GM19351 (cell line): ENCODE measurements at regions not wholly inside any gene's neighbourhood (a gene's known extent, or its start where the extent isn't known, plus 50 kb on each side); places are given as distances from the start of the nearest gene placed in this dataset.
"Not testable (repeated sequence)": the region's sequence is repeated elsewhere in the genome, so short reads cannot be mapped to it uniquely, and the experiment has no call there.

Experiments
- ATAC-seq: cut with Tn5 transposase; IDR thresholded peaks from one replicate; pipeline ENCODE4 v1.9.1; 2021; ENCODE audit warnings: mild to moderate bottlenecking, moderate library complexity; ENCODE audit not compliant: unreplicated experiment

GRCh38 chr2:88802026-88802425 is 110.6 kb downstream of the RPIA start:
- ATAC-seq = not testable (repeated sequence)

GRCh38 chr2:88807237-88807962 is 115.9 kb downstream of the RPIA start:
- no peak for ATAC-seq

- ATAC-seq = no peak
These were observed 116.6 kb downstream of the RPIA start for GRCh38 chr2:88808083-88808482.

GRCh38 chr2:88808652-88809051 is 117.2 kb downstream of the RPIA start:
- no peak for ATAC-seq

GRCh38 chr2:88809216-88809615 is 117.7 kb downstream of the RPIA start:
- no peak for ATAC-seq

- ATAC-seq = peak; percentile 59
These were observed 118.5 kb downstream of the RPIA start for GRCh38 chr2:88810017-88810416.

GRCh38 chr2:88810488-88810887 is 119.0 kb downstream of the RPIA start:
- ATAC-seq = no peak

- no peak for ATAC-seq
These were observed 119.8 kb downstream of the RPIA start for GRCh38 chr2:88811233-88811632.

GRCh38 chr2:88811681-88812080 is 120.2 kb downstream of the RPIA start:
- no peak for ATAC-seq

GRCh38 chr2:88813612-88814011 is 122.1 kb downstream of the RPIA start:
- no peak for ATAC-seq

- no peak for ATAC-seq
These were observed 123.8 kb downstream of the RPIA start for GRCh38 chr2:88815282-88815681.

GRCh38 chr2:88815697-88816096 is 124.2 kb downstream of the RPIA start:
- no peak for ATAC-seq

- no peak for ATAC-seq
These were observed 126.9 kb downstream of the RPIA start for GRCh38 chr2:88818381-88818780.

- no peak for ATAC-seq
These were observed 133.5 kb downstream of the RPIA start for GRCh38 chr2:88824951-88825350.

- no peak for ATAC-seq
These were observed 134.9 kb downstream of the RPIA start for GRCh38 chr2:88826399-88826798.

- ATAC-seq = no peak
These were observed 136.3 kb downstream of the RPIA start for GRCh38 chr2:88827821-88828220.

- ATAC-seq = no peak
These were observed 137.1 kb downstream of the RPIA start for GRCh38 chr2:88828397-88829137.

GRCh38 chr2:88829607-88830463 is 138.4 kb downstream of the RPIA start:
- ATAC-seq = no peak

GRCh38 chr2:88831071-88831791 is 139.8 kb downstream of the RPIA start:
- no peak for ATAC-seq

GRCh38 chr2:88831792-88832248 is 140.3 kb downstream of the RPIA start:
- ATAC-seq = peak; percentile 77
